ENCODE measurements at regions not wholly inside any gene's neighbourhood (a gene's known extent, or its start where the extent isn't known, plus 50 kb on each side); places are given as distances from the start of the nearest gene placed in this dataset.
A peak's percentile ranks its signal among the peaks of the same experiment; 100 is the strongest.

- H3K9me3 ChIP-seq (ENCODE audit: control insufficient read depth in 1 of 2, low read length in 2 of 2), result no peaks in the 10 kb centered on the region
- peaks cover 0 to 2% (median 0%) of the 10 kb centered on the region in 8 donors for H3K9me3 Mint-ChIP-seq
- H3K4me3 Mint-ChIP-seq, result peak overlapping the region in 3 of 8 donors; percentile 8 to 45 (median 18)
- POLR2A ChIA-PET (ENCODE audit: partially characterized antibody), result interaction anchor here (0.6 kb wide), 1 partner anchor 205 kb away, joined by 3 read pairs; no protein-coding TSS in a partner anchor
- peak overlapping the region in 2 of 7 donors; percentile 19 to 25 for H3K27ac Mint-ChIP-seq
- H3K27me3 ChIP-seq (ENCODE audit: insufficient read depth, low read length), result no peaks in the 10 kb centered on the region
- H3K4me1 Mint-ChIP-seq, result peaks cover 0 to 23% (median 12%) of the 10 kb centered on the region in 4 donors
- no peak overlapping the region for H3K27ac ChIP-seq (ENCODE audit: low read depth, low read length)
- no peak for DNase-seq
- H3K27me3 Mint-ChIP-seq, result no peaks in the 10 kb centered on the region
- H3K36me3 ChIP-seq (ENCODE audit: insufficient read depth, low read length), result no peaks in the 10 kb centered on the region
- intact Hi-C loops (cut with micrococcal nuclease), result no loop called here
- H3K36me3 Mint-ChIP-seq, result no peaks in the 10 kb centered on the region
- CTCF ChIA-PET (ENCODE audit: partially characterized antibody), result no interaction called here
- peaks cover 52% of the 10 kb centered on the region for H3K4me1 ChIP-seq (ENCODE audit: insufficient read depth, low read length)
- no peak overlapping the region for H3K4me3 ChIP-seq (ENCODE audit: low read length in 2 of 2)
Observed at GRCh38 chr17:34845296-34845695, 116.0 kb downstream of the CCT6B start.

GRCh38 chr17:34843682-34844081 lies 117.6 kb downstream of the CCT6B start:
- POLR2A ChIA-PET (ENCODE audit: partially characterized antibody), result interaction anchor here (0.6 kb wide), 1 partner anchor 263 kb away, joined by 3 read pairs; no protein-coding TSS in a partner anchor
- no peaks in the 10 kb centered on the region for H3K27me3 Mint-ChIP-seq
- no peaks in the 10 kb centered on the region for H3K27me3 ChIP-seq (ENCODE audit: insufficient read depth, low read length)
- CTCF ChIA-PET (ENCODE audit: partially characterized antibody), result no interaction called here
- peaks cover 5 to 29% (median 13%) of the 10 kb centered on the region in 4 donors for H3K4me1 Mint-ChIP-seq
- peaks cover 67% of the 10 kb centered on the region for H3K4me1 ChIP-seq (ENCODE audit: insufficient read depth, low read length)
- no peak overlapping the region for H3K4me3 ChIP-seq (ENCODE audit: low read length in 2 of 2)
- H3K27ac Mint-ChIP-seq, result no peak overlapping the region
- H3K9me3 ChIP-seq (ENCODE audit: control insufficient read depth in 1 of 2, low read length in 2 of 2), result no peaks in the 10 kb centered on the region
- peak in 4 of 5 donors; percentile 22 to 28 (median 27) for DNase-seq
- H3K27ac ChIP-seq (ENCODE audit: low read depth, low read length), result no peak overlapping the region
- no peaks in the 10 kb centered on the region for H3K36me3 ChIP-seq (ENCODE audit: insufficient read depth, low read length)
- no peaks in the 10 kb centered on the region for H3K36me3 Mint-ChIP-seq
- intact Hi-C loops (cut with micrococcal nuclease), result loop anchor here (5.0 kb wide), 2 partner anchors 139 to 274 kb away; partner anchors contain the start of genes LIG3 and RAD51D
- H3K4me3 Mint-ChIP-seq, result no peak overlapping the region
- peaks cover 0 to 2% (median 0%) of the 10 kb centered on the region in 8 donors for H3K9me3 Mint-ChIP-seq

- H3K36me3 ChIP-seq (ENCODE audit: insufficient read depth, low read length), result no peaks in the 10 kb centered on the region
- H3K27me3 ChIP-seq (ENCODE audit: insufficient read depth, low read length), result peaks cover under 1% of the 10 kb centered on the region
- Mint-ChIP-seq H3K4me1 (peaks cover 0 to 23% (median 11%) of the 10 kb centered on the region in 4 donors), H3K27me3 (peaks cover 0 to 2% of the 10 kb centered on the region in 2 donors), H3K36me3 (no peaks in the 10 kb centered on the region), H3K9me3 (peaks cover 0 to 2% (median 0%) of the 10 kb centered on the region in 8 donors), H3K4me3 (peak overlapping the region in 3 of 8 donors; percentile 27 to 52 (median 49)), H3K27ac (peak overlapping the region in 5 of 7 donors; percentile 30 to 93 (median 80))
- no peak overlapping the region for H3K27ac ChIP-seq (ENCODE audit: low read depth, low read length)
- DNase-seq, result no peak
- intact Hi-C loops (cut with micrococcal nuclease), result loop anchor here (5.0 kb wide), 2 partner anchors 140 to 275 kb away; partner anchors contain the start of genes LIG3 and RAD51D
- no peaks in the 10 kb centered on the region for H3K9me3 ChIP-seq (ENCODE audit: control insufficient read depth in 1 of 2, low read length in 2 of 2)
- H3K4me1 ChIP-seq (ENCODE audit: insufficient read depth, low read length), result peaks cover 67% of the 10 kb centered on the region
- no peak overlapping the region for H3K4me3 ChIP-seq (ENCODE audit: low read length in 2 of 2)
- ChIA-PET POLR2A (ENCODE audit: partially characterized antibody) (interaction anchor here (1.4 kb wide), 1 partner anchor 10 kb away, joined by 3 read pairs; no protein-coding TSS in a partner anchor), CTCF (ENCODE audit: partially characterized antibody) (no interaction called here)
Observed at GRCh38 chr17:34842235-34842634, 119.0 kb downstream of the CCT6B start.

- Mint-ChIP-seq H3K9me3 (peaks cover 0 to 2% (median 0%) of the 10 kb centered on the region in 8 donors), H3K4me3 (peak overlapping the region in 4 of 8 donors; percentile 4 to 39 (median 22)), H3K4me1 (peaks cover 0 to 23% (median 11%) of the 10 kb centered on the region in 4 donors), H3K27me3 (peaks cover 0 to 2% of the 10 kb centered on the region in 2 donors), H3K27ac (peak overlapping the region; percentile 48 to 93 (median 80)), H3K36me3 (no peaks in the 10 kb centered on the region)
- no peak for DNase-seq
- intact Hi-C loops (cut with micrococcal nuclease), result loop anchor here (5.0 kb wide), 2 partner anchors 141 to 276 kb away; partner anchors contain the start of genes LIG3 and RAD51D
- H3K27ac ChIP-seq (ENCODE audit: low read depth, low read length), result no peak overlapping the region
- no peaks in the 10 kb centered on the region for H3K36me3 ChIP-seq (ENCODE audit: insufficient read depth, low read length)
- peaks cover 67% of the 10 kb centered on the region for H3K4me1 ChIP-seq (ENCODE audit: insufficient read depth, low read length)
- peaks cover 3% of the 10 kb centered on the region for H3K27me3 ChIP-seq (ENCODE audit: insufficient read depth, low read length)
- H3K4me3 ChIP-seq (ENCODE audit: low read length in 2 of 2), result no peak overlapping the region
- POLR2A ChIA-PET (ENCODE audit: partially characterized antibody), result interaction anchor here (1.9 kb wide), 1 partner anchor 120 kb away, joined by 5 read pairs; the partner anchor contains the start of genes CCT6B and ZNF830
- CTCF ChIA-PET (ENCODE audit: partially characterized antibody), result interaction anchor here (1.0 kb wide), 1 partner anchor 11 kb away, joined by 3 read pairs; no protein-coding TSS in a partner anchor
- no peaks in the 10 kb centered on the region for H3K9me3 ChIP-seq (ENCODE audit: control insufficient read depth in 1 of 2, low read length in 2 of 2)
Observed at GRCh38 chr17:34841467-34841866, 119.8 kb downstream of the CCT6B start.

GRCh38 chr17:34840750-34841149 lies 120.5 kb downstream of the CCT6B start:
- intact Hi-C loops (cut with micrococcal nuclease), result loop anchor here (5.0 kb wide), 2 partner anchors 142 to 277 kb away; partner anchors contain the start of genes LIG3 and RAD51D
- Histone ChIP-seq H3K27me3 (ENCODE audit: insufficient read depth, low read length) (peaks cover 3% of the 10 kb centered on the region), H3K27ac (ENCODE audit: low read depth, low read length) (no peak overlapping the region), H3K36me3 (ENCODE audit: insufficient read depth, low read length) (no peaks in the 10 kb centered on the region), H3K4me3 (ENCODE audit: low read length in 2 of 2) (peak overlapping the region in 1 of 2 donors; percentile 5), H3K9me3 (ENCODE audit: control insufficient read depth in 1 of 2, low read length in 2 of 2) (no peaks in the 10 kb centered on the region), H3K4me1 (ENCODE audit: insufficient read depth, low read length) (peaks cover 67% of the 10 kb centered on the region)
- H3K4me1 Mint-ChIP-seq, result peaks cover 0 to 23% (median 11%) of the 10 kb centered on the region in 4 donors
- ChIA-PET POLR2A (ENCODE audit: partially characterized antibody) (interaction anchor here (0.6 to 1.9 kb wide), 3 partner anchors 30 to 203 kb away, joined by 3 to 5 read pairs (median 3); partner anchors contain the start of genes CCT6B and ZNF830), CTCF (ENCODE audit: partially characterized antibody) (interaction anchor here (1.0 kb wide), 1 partner anchor 12 kb away, joined by 3 read pairs; no protein-coding TSS in a partner anchor)
- peak overlapping the region; percentile 72 to 93 (median 81) for H3K27ac Mint-ChIP-seq
- peak in 4 of 5 donors; percentile 39 to 51 (median 49) for DNase-seq
- peak overlapping the region in 5 of 8 donors; percentile 11 to 58 (median 34) for H3K4me3 Mint-ChIP-seq
- no peaks in the 10 kb centered on the region for H3K36me3 Mint-ChIP-seq
- peaks cover 0 to 2% (median 0%) of the 10 kb centered on the region in 8 donors for H3K9me3 Mint-ChIP-seq
- H3K27me3 Mint-ChIP-seq, result peaks cover 0 to 2% of the 10 kb centered on the region in 2 donors

GRCh38 chr17:34837876-34838478 lies 123.3 kb downstream of the CCT6B start:
- H3K27ac Mint-ChIP-seq, result no peak overlapping the region
- no peak for DNase-seq
- peaks cover 0 to 11% of the 10 kb centered on the region in 2 donors for H3K27me3 Mint-ChIP-seq
- peaks cover 0 to 22% (median 14%) of the 10 kb centered on the region in 4 donors for H3K4me1 Mint-ChIP-seq
- Histone ChIP-seq H3K27me3 (ENCODE audit: insufficient read depth, low read length) (peaks cover 3% of the 10 kb centered on the region), H3K9me3 (ENCODE audit: control insufficient read depth in 1 of 2, low read length in 2 of 2) (no peaks in the 10 kb centered on the region), H3K4me1 (ENCODE audit: insufficient read depth, low read length) (peaks cover 42% of the 10 kb centered on the region), H3K27ac (ENCODE audit: low read depth, low read length) (no peak overlapping the region), H3K4me3 (ENCODE audit: low read length in 2 of 2) (no peak overlapping the region), H3K36me3 (ENCODE audit: insufficient read depth, low read length) (no peaks in the 10 kb centered on the region)
- H3K9me3 Mint-ChIP-seq, result peaks cover 0 to 2% (median 0%) of the 10 kb centered on the region in 8 donors
- CTCF ChIA-PET (ENCODE audit: partially characterized antibody), result no interaction called here
- POLR2A ChIA-PET (ENCODE audit: partially characterized antibody), result no interaction called here
- intact Hi-C loops (cut with micrococcal nuclease), result no loop called here
- H3K4me3 Mint-ChIP-seq, result no peak overlapping the region
- no peaks in the 10 kb centered on the region for H3K36me3 Mint-ChIP-seq

- Histone ChIP-seq H3K9me3 (ENCODE audit: control insufficient read depth in 1 of 2, low read length in 2 of 2) (no peaks in the 10 kb centered on the region), H3K27me3 (ENCODE audit: insufficient read depth, low read length) (peaks cover 3% of the 10 kb centered on the region), H3K27ac (ENCODE audit: low read depth, low read length) (no peak overlapping the region), H3K4me3 (ENCODE audit: low read length in 2 of 2) (no peak overlapping the region), H3K4me1 (ENCODE audit: insufficient read depth, low read length) (no peaks in the 10 kb centered on the region), H3K36me3 (ENCODE audit: insufficient read depth, low read length) (no peaks in the 10 kb centered on the region)
- no peaks in the 10 kb centered on the region for H3K36me3 Mint-ChIP-seq
- ChIA-PET CTCF (ENCODE audit: partially characterized antibody) (no interaction called here), POLR2A (ENCODE audit: partially characterized antibody) (no interaction called here)
- no peak overlapping the region for H3K4me3 Mint-ChIP-seq
- H3K27me3 Mint-ChIP-seq, result peaks cover 0 to 16% of the 10 kb centered on the region in 2 donors
- H3K4me1 Mint-ChIP-seq, result peaks cover 5 to 21% (median 6%) of the 10 kb centered on the region in 4 donors
- H3K9me3 Mint-ChIP-seq, result no peaks in the 10 kb centered on the region
- H3K27ac Mint-ChIP-seq, result no peak overlapping the region
- intact Hi-C loops (cut with micrococcal nuclease), result no loop called here
- no peak for DNase-seq
Observed at GRCh38 chr17:34832376-34832775, 128.9 kb downstream of the CCT6B start.

Measured in CD4-positive, alpha-beta memory T cell (primary cell).